Mononuclear cell (primary cell): ENCODE measurements at regions not wholly inside any gene's neighbourhood (a gene's known extent, or its start where the extent isn't known, plus 50 kb on each side); places are given as distances from the start of the nearest gene placed in this dataset.

ENCODE experiments used
- H3K27me3 ChIP-seq: 2 replicates; pipeline ENCODE4 v1.6.0; 2011; ENCODE audit warnings: low read length, control low read depth; ENCODE audit not compliant: insufficient read depth
- H3K4me1 ChIP-seq: 2 replicates; pipeline ENCODE4 v1.5.1; 2011; ENCODE audit warnings: mild to moderate bottlenecking, low read length, control low read depth; ENCODE audit not compliant: insufficient read depth
- H3K4me3 ChIP-seq: 2 replicates; pipeline ENCODE4 v1.5.1; 2011; ENCODE audit warnings: mild to moderate bottlenecking, low read length, moderate library complexity
- H3K9me3 ChIP-seq: 2 replicates; pipeline ENCODE4 v1.5.1; 2011; ENCODE audit warnings: low read depth, mild to moderate bottlenecking, control low read depth, low read length

GRCh38 chr12:116400636-116401372 is 123.3 kb upstream of the MED13L start:
- peaks cover 28% of the 10 kb centered on the region for H3K4me1 ChIP-seq
- no peaks in the 10 kb centered on the region for H3K27me3 ChIP-seq
- no peak overlapping the region for H3K4me3 ChIP-seq
- H3K9me3 ChIP-seq, result peaks cover 21% of the 10 kb centered on the region

- peaks cover 21% of the 10 kb centered on the region for H3K9me3 ChIP-seq
- no peaks in the 10 kb centered on the region for H3K27me3 ChIP-seq
- peaks cover 35% of the 10 kb centered on the region for H3K4me1 ChIP-seq
- no peak overlapping the region for H3K4me3 ChIP-seq
These were observed 124.1 kb upstream of the MED13L start for GRCh38 chr12:116401565-116401964.

- Histone ChIP-seq H3K27me3 (no peaks in the 10 kb centered on the region), H3K4me1 (peaks cover 43% of the 10 kb centered on the region), H3K4me3 (no peak overlapping the region), H3K9me3 (peaks cover 21% of the 10 kb centered on the region)
These were observed 124.9 kb upstream of the MED13L start for GRCh38 chr12:116402163-116402939.

GRCh38 chr12:116403546-116403945 is 126.1 kb upstream of the MED13L start:
- H3K27me3 ChIP-seq, result no peaks in the 10 kb centered on the region
- H3K9me3 ChIP-seq, result peaks cover 12% of the 10 kb centered on the region
- peaks cover 48% of the 10 kb centered on the region for H3K4me1 ChIP-seq
- no peak overlapping the region for H3K4me3 ChIP-seq

GRCh38 chr12:116404247-116404646 is 126.8 kb upstream of the MED13L start:
- peaks cover 7% of the 10 kb centered on the region for H3K9me3 ChIP-seq
- no peaks in the 10 kb centered on the region for H3K27me3 ChIP-seq
- H3K4me1 ChIP-seq, result peaks cover 48% of the 10 kb centered on the region
- H3K4me3 ChIP-seq, result no peak overlapping the region

- Histone ChIP-seq H3K9me3 (peaks cover 7% of the 10 kb centered on the region), H3K27me3 (no peaks in the 10 kb centered on the region), H3K4me3 (no peak overlapping the region), H3K4me1 (peaks cover 55% of the 10 kb centered on the region)
These were observed 127.6 kb upstream of the MED13L start for GRCh38 chr12:116404913-116405611.

GRCh38 chr12:116406529-116406928 is 129.0 kb upstream of the MED13L start:
- Histone ChIP-seq H3K4me3 (no peak overlapping the region), H3K4me1 (peaks cover 54% of the 10 kb centered on the region), H3K27me3 (no peaks in the 10 kb centered on the region), H3K9me3 (peaks cover under 1% of the 10 kb centered on the region)

- no peak overlapping the region for H3K4me3 ChIP-seq
- H3K27me3 ChIP-seq, result no peaks in the 10 kb centered on the region
- H3K9me3 ChIP-seq, result no peaks in the 10 kb centered on the region
- H3K4me1 ChIP-seq, result peaks cover 55% of the 10 kb centered on the region
These were observed 131.2 kb upstream of the MED13L start for GRCh38 chr12:116408489-116409250.

GRCh38 chr12:116411977-116412376 is 134.5 kb upstream of the MED13L start:
- H3K4me1 ChIP-seq, result peaks cover 31% of the 10 kb centered on the region
- no peak overlapping the region for H3K4me3 ChIP-seq
- no peaks in the 10 kb centered on the region for H3K9me3 ChIP-seq
- no peaks in the 10 kb centered on the region for H3K27me3 ChIP-seq

GRCh38 chr12:116414891-116415290 is 137.4 kb upstream of the MED13L start:
- Histone ChIP-seq H3K9me3 (no peaks in the 10 kb centered on the region), H3K4me1 (peaks cover 17% of the 10 kb centered on the region), H3K27me3 (no peaks in the 10 kb centered on the region), H3K4me3 (no peak overlapping the region)

GRCh38 chr12:116415408-116416108 is 138.1 kb upstream of the MED13L start:
- Histone ChIP-seq H3K4me3 (no peak overlapping the region), H3K27me3 (no peaks in the 10 kb centered on the region), H3K9me3 (no peaks in the 10 kb centered on the region), H3K4me1 (peaks cover 13% of the 10 kb centered on the region)

GRCh38 chr12:116416166-116416565 is 138.7 kb upstream of the MED13L start:
- Histone ChIP-seq H3K4me1 (peaks cover 7% of the 10 kb centered on the region), H3K4me3 (no peak overlapping the region), H3K9me3 (no peaks in the 10 kb centered on the region), H3K27me3 (no peaks in the 10 kb centered on the region)

- Histone ChIP-seq H3K4me3 (no peak overlapping the region), H3K27me3 (no peaks in the 10 kb centered on the region), H3K9me3 (no peaks in the 10 kb centered on the region), H3K4me1 (no peaks in the 10 kb centered on the region)
These were observed 140.6 kb upstream of the MAP1LC3B2 start for GRCh38 chr12:116418551-116418950.

- Histone ChIP-seq H3K4me3 (no peak overlapping the region), H3K4me1 (no peaks in the 10 kb centered on the region), H3K9me3 (no peaks in the 10 kb centered on the region)
These were observed 138.8 kb upstream of the MAP1LC3B2 start for GRCh38 chr12:116420227-116420880.

More at GRCh38 chr12:116420227-116420880, 138.8 kb upstream of the MAP1LC3B2 start:
- H3K27me3 ChIP-seq, result no peaks in the 10 kb centered on the region
